Sigmoid colon (tissue), 4 donors: ENCODE measurements at regions not wholly inside any gene's neighbourhood (a gene's known extent, or its start where the extent isn't known, plus 50 kb on each side); places are given as distances from the start of the nearest gene placed in this dataset.

ENCODE experiments used
- POLR2AphosphoS5 ChIP-seq, 4 donors: sonication (generic); formaldehyde crosslinking; IDR thresholded peaks; one replicate each; pipeline ENCODE4 v1.6.1; 2017; ENCODE audit warnings: antibody characterized with exemption in 4 of 4
- TF ChIP-seq, protein P1 (sequence below), 4 experiments: fragments of 450-650 bp in 3 of 4; fragments of 200-600 bp in 1 of 4; IDR thresholded peaks; one replicate each; pipeline ENCODE4 v1.5.1; 2016 to 2019; ENCODE audit warnings: antibody characterized with exemption in 4 of 4, mild to moderate bottlenecking in 3 of 4, moderate library complexity in 2 of 4

DNA sequence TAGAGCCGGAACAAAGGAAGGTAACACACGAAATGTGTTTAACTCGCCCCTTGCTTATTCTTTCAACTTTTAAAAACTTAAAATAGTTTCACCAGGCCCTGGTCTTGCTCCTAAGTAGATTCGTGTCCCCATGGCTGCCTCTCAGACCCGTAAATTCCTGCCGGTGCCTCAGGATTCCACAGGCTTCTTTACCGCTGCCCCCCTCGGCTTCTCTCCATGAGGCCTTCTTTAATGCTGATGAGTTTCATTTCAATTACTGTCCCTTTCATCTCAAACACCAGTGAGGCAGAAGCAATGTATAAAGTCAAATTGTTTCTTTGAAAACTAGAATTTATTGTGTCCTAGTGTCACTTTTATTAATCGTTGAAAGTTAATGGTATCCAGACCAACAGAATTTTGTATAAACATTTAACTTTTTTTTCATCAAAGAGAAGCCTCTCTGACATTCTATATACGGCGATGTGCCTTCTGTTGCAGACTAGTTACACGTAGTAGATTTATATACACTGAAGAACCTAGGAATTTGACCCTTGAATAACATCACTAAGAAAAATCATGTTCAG lies 225.2 kb downstream of the C7orf25 start:
- TF ChIP-seq POLR2AphosphoS5 (IDR thresholded peaks at IDR 0.05) = peak; percentile 23 to 77 (median 48)
- TF ChIP-seq, protein P1, sequence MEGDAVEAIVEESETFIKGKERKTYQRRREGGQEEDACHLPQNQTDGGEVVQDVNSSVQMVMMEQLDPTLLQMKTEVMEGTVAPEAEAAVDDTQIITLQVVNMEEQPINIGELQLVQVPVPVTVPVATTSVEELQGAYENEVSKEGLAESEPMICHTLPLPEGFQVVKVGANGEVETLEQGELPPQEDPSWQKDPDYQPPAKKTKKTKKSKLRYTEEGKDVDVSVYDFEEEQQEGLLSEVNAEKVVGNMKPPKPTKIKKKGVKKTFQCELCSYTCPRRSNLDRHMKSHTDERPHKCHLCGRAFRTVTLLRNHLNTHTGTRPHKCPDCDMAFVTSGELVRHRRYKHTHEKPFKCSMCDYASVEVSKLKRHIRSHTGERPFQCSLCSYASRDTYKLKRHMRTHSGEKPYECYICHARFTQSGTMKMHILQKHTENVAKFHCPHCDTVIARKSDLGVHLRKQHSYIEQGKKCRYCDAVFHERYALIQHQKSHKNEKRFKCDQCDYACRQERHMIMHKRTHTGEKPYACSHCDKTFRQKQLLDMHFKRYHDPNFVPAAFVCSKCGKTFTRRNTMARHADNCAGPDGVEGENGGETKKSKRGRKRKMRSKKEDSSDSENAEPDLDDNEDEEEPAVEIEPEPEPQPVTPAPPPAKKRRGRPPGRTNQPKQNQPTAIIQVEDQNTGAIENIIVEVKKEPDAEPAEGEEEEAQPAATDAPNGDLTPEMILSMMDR (IDR thresholded peaks at IDR 0.05) = no peak
